Esophagus muscularis mucosa (tissue), 4 donors: ENCODE measurements at regions not wholly inside any gene's neighbourhood (a gene's known extent, or its start where the extent isn't known, plus 50 kb on each side); places are given as distances from the start of the nearest gene placed in this dataset.
"Not testable (repeated sequence)": the region's sequence is repeated elsewhere in the genome, so short reads cannot be mapped to it uniquely, and the experiment has no call there.

Experiments
- DNase-seq: peaks from one replicate; pipeline ENCODE4 v3.0.0-alpha.2; 2017; ENCODE audit errors: extremely low spot score
- H3K27ac ChIP-seq, 4 donors: fragments of 200-600 bp; sonication (generic); replicated peaks in 1 of 4; 1 replicate in 3 of 4; 2 replicates in 1 of 4; pipeline ENCODE4 v1.5.1; 2016 to 2019; ENCODE audit warnings: mild to moderate bottlenecking in 1 of 4
- H3K27me3 ChIP-seq, 4 donors: fragments of 200-600 bp; sonication (generic); one replicate each; pipeline versions ENCODE4 v1.5.1 to v1.6.0; 2016 to 2019
- H3K36me3 ChIP-seq, 4 donors: fragments of 200-600 bp; sonication (generic); one replicate each; pipeline ENCODE4 v1.5.1; 2016 to 2019
- H3K4me1 ChIP-seq, 4 donors: fragments of 200-600 bp; sonication (generic); one replicate each; pipeline ENCODE4 v1.5.1; 2016 to 2019
- H3K4me3 ChIP-seq, 4 donors: fragments of 200-600 bp; sonication (generic); 1 replicate in 2 of 4; 2 replicates in 2 of 4; pipeline ENCODE4 v1.5.1; 2016 to 2019; ENCODE audit warnings: mild to moderate bottlenecking in 4 of 4, moderate library complexity in 1 of 4
- H3K9me3 ChIP-seq, 4 donors: fragments of 200-600 bp; sonication (generic); 1 replicate in 3 of 4; 2 replicates in 1 of 4; pipeline ENCODE4 v1.5.1; 2016 to 2019
- CTCF ChIP-seq, 3 experiments: fragments of 200-600 bp in 2 of 3; fragments of 450-650 bp in 1 of 3; sonication (generic) in 2 of 3; IDR thresholded peaks; one replicate each; pipeline ENCODE4 v1.5.1; 2017 to 2019; ENCODE audit warnings: antibody characterized with exemption in 3 of 3, mild to moderate bottlenecking in 2 of 3, moderate library complexity in 1 of 3
- EP300 ChIP-seq: sonication (generic); formaldehyde crosslinking; IDR thresholded peaks from one replicate; pipeline ENCODE4 v1.6.1; 2017; ENCODE audit warnings: antibody characterized with exemption
- POLR2A ChIP-seq: fragments of 450-650 bp; IDR thresholded peaks from one replicate; pipeline ENCODE4 v1.6.1; 2017; ENCODE audit warnings: antibody characterized with exemption, moderate library complexity, mild to moderate bottlenecking, low read depth
- POLR2AphosphoS5 ChIP-seq, 2 donors: sonication (generic); formaldehyde crosslinking; IDR thresholded peaks; one replicate each; pipeline ENCODE4 v1.6.1; 2017; ENCODE audit warnings: antibody characterized with exemption in 2 of 2
- WGBS: methylation state at CpG from one replicate; pipeline ENCODE4 v1.1.5; 2018; 5-methylcytosine and 5-hydroxymethylcytosine counted together
- intact Hi-C: fragments of 100-400 bp; cut with DNase I; formaldehyde crosslinking; loops from one replicate; pipeline ENCODE4 v1.15.1; 2023

- intact Hi-C loops, result no loop called here
Measured at GRCh38 chr2:195331129-195331528, 325.9 kb upstream of the SLC39A10 start.

DNA sequence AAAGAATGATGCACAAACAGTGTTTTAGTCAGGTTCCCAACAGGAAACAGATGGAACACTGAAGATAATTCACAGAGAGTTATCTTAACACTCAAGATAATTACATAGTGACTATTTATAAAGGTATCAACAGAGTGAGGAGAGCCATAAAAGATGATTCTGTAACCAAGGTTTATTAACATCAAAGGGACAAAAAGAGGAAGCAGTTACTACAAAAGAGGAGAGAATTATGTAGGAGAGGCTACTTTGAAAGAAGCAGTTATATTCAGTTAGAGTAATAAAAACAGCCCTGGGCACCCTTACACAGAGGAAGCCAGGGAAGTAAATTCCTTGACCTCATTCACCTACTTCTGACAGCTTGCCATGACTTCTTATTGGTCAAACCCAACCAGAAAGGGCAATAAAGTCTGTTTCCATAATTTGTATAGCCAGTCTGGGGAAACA is 326.5 kb upstream of the SLC39A10 start:
- TF ChIP-seq EP300, result no peak
- no peak for TF ChIP-seq CTCF (IDR thresholded peaks at IDR 0.05)
- TF ChIP-seq POLR2AphosphoS5 (IDR thresholded peaks at IDR 0.05), result no peak
- TF ChIP-seq POLR2A, result no peak
- DNase-seq, result no peak
- no peak overlapping the region for H3K4me3 ChIP-seq
- intact Hi-C loops, result no loop called here
- no peaks in the 10 kb centered on the region for H3K9me3 ChIP-seq
- H3K36me3 ChIP-seq, result no peaks in the 10 kb centered on the region
- H3K27ac ChIP-seq, result no peak overlapping the region
- no peaks in the 10 kb centered on the region for H3K27me3 ChIP-seq
- no peaks in the 10 kb centered on the region for H3K4me1 ChIP-seq

More at GRCh38 chr2:195331129-195331528, 325.9 kb upstream of the SLC39A10 start:
- Histone ChIP-seq H3K27me3 (no peaks in the 10 kb centered on the region), H3K27ac (no peak overlapping the region), H3K4me1 (no peaks in the 10 kb centered on the region), H3K4me3 (no peak overlapping the region), H3K36me3 (no peaks in the 10 kb centered on the region), H3K9me3 (no peaks in the 10 kb centered on the region)
- DNase-seq, result no peak
- TF ChIP-seq EP300 (no peak), POLR2A (no peak), POLR2AphosphoS5 (IDR thresholded peaks at IDR 0.05) (no peak), CTCF (IDR thresholded peaks at IDR 0.05) (no peak)
- WGBS, result 40% methylated on average over 1 of the region's 1 CpG

DNA sequence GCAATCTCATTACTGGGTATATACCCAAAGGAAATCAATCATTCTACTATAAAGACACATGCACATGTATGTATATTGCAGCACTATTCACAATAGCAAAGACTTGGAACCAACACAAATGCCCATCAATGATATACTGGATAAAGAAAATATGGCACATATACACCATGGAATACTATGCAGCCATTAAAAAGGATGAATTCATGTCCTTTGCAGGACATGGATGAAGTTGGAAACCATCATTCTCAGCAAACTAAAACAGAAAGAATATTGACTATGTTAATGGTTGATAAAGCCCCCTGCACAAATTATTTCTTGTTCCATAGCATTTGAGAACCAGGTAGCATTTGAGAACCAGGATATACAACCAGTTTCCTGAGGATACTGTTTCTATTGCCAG is 327.2 kb upstream of the SLC39A10 start:
- DNase-seq, result not testable (repeated sequence)

GRCh38 chr2:195326537-195326936 is 330.5 kb upstream of the SLC39A10 start:
- H3K27me3 ChIP-seq, result no peaks in the 10 kb centered on the region
- intact Hi-C loops, result no loop called here

More for the DNA sequence above, 327.2 kb upstream of the SLC39A10 start:
- H3K4me3 ChIP-seq, H3K9me3 ChIP-seq, H3K27me3 ChIP-seq, H3K4me1 ChIP-seq, H3K36me3 ChIP-seq, intact Hi-C loops, H3K27ac ChIP-seq: not testable (repeated sequence)

DNA sequence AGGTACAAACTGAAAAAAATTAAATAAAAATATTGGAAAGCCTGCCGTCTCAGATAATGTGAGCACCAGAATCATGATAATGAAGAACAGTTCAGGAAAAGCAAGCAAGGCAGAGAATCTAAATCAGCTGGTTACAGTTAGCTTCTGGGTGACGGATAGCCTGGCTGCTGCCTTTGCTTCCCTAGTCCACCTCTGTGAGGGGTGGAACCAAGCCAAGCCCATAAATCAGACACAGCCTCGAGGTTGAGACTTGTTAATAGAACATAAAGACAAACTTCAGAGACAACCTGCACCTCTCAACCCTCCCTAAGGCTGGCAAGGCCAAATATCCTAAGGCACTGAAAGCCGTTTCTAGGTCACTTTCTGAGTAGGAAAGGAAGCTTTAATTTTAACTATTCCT is 334.7 kb upstream of the SLC39A10 start:
- Histone ChIP-seq H3K36me3 (no peaks in the 10 kb centered on the region), H3K9me3 (no peaks in the 10 kb centered on the region), H3K27me3 (no peaks in the 10 kb centered on the region), H3K4me3 (no peak overlapping the region), H3K4me1 (peaks cover 0 to 20% (median 11%) of the 10 kb centered on the region in 4 donors), H3K27ac (no peak overlapping the region)
- no peak for DNase-seq
- WGBS, result 18% methylated on average over 4 of the region's 4 CpGs
- no peak for TF ChIP-seq POLR2A
- no peak for TF ChIP-seq EP300
- no peak for TF ChIP-seq CTCF (IDR thresholded peaks at IDR 0.05)
- TF ChIP-seq POLR2AphosphoS5 (IDR thresholded peaks at IDR 0.05), result no peak
- intact Hi-C loops, result no loop called here

More at GRCh38 chr2:195326537-195326936, 330.5 kb upstream of the SLC39A10 start:
- H3K4me3 ChIP-seq, result no peak overlapping the region
- no peaks in the 10 kb centered on the region for H3K36me3 ChIP-seq
- no peak overlapping the region for H3K27ac ChIP-seq
- H3K4me1 ChIP-seq, result peaks cover 0 to 12% (median 10%) of the 10 kb centered on the region in 4 donors
- DNase-seq, result no peak
- H3K9me3 ChIP-seq, result no peaks in the 10 kb centered on the region
- TF ChIP-seq CTCF (IDR thresholded peaks at IDR 0.05) (no peak), POLR2A (no peak), POLR2AphosphoS5 (IDR thresholded peaks at IDR 0.05) (no peak), EP300 (no peak)
